CD4-positive, alpha-beta memory T cell (primary cell): ENCODE measurements at regions not wholly inside any gene's neighbourhood (a gene's known extent, or its start where the extent isn't known, plus 50 kb on each side); places are given as distances from the start of the nearest gene placed in this dataset.
"Not testable (repeated sequence)": the region's sequence is repeated elsewhere in the genome, so short reads cannot be mapped to it uniquely, and the experiment has no call there.

Experiments used
- CTCF ChIA-PET: fragments of 350-600 bp; sonication (Branson Sonifier 250); formaldehyde crosslinking; loops from one replicate; lab custom pipeline; 2021; ENCODE audit warnings: inconsistent platforms; ENCODE audit not compliant: partially characterized antibody; lab: Charles Lee
- POLR2A ChIA-PET: fragments of 350-600 bp; sonication (Branson Sonifier 250); formaldehyde crosslinking; loops from one replicate; lab custom pipeline; 2021; ENCODE audit not compliant: partially characterized antibody; lab: Charles Lee
- DNase-seq, 5 donors: peaks; one replicate each; pipeline versions ENCODE4 v3.0.0 to v3.0.0-alpha.2; 2020 to 2022; ENCODE audit warnings: mixed read lengths in 1 of 5
- H3K27ac ChIP-seq: one replicate; pipeline ENCODE4 v1.7.0; 2013; ENCODE audit warnings: low read depth, low read length
- H3K27me3 ChIP-seq: 2 replicates; pipeline ENCODE4 v1.7.0; 2013; ENCODE audit warnings: mild to moderate bottlenecking, low read length, moderate library complexity; ENCODE audit not compliant: insufficient read depth
- H3K36me3 ChIP-seq: 2 replicates; pipeline ENCODE4 v1.7.0; 2013; ENCODE audit warnings: mild to moderate bottlenecking, low read length, moderate library complexity; ENCODE audit not compliant: insufficient read depth
- H3K4me1 ChIP-seq: 2 replicates; pipeline ENCODE4 v1.7.0; 2013; ENCODE audit warnings: mild to moderate bottlenecking, low read length, moderate library complexity; ENCODE audit not compliant: insufficient read depth
- H3K4me3 ChIP-seq, 2 donors: one replicate each; pipeline ENCODE4 v1.7.0; 2013; ENCODE audit warnings: low read length in 2 of 2, mild to moderate bottlenecking in 1 of 2
- H3K9me3 ChIP-seq, 2 donors: one replicate each; pipeline ENCODE4 v1.7.0; 2013; ENCODE audit warnings: low read length in 2 of 2, control low read depth in 1 of 2; ENCODE audit not compliant: control insufficient read depth in 1 of 2
- H3K27ac Mint-ChIP-seq, 7 donors: one replicate each; pipeline ENCODE4 v1.8.0; 2020 to 2021; ENCODE audit warnings: mixed read lengths in 7 of 7, mild to moderate bottlenecking in 6 of 7, inconsistent platforms in 3 of 7, moderate library complexity in 3 of 7
- H3K27me3 Mint-ChIP-seq, 2 donors: one replicate each; pipeline ENCODE4 v1.8.0; 2020 to 2021; ENCODE audit warnings: mixed read lengths in 2 of 2
- H3K36me3 Mint-ChIP-seq, 2 donors: one replicate each; pipeline ENCODE4 v1.8.0; 2020 to 2021; ENCODE audit warnings: mixed read lengths in 2 of 2, inconsistent platforms in 1 of 2, mild to moderate bottlenecking in 1 of 2
- H3K4me1 Mint-ChIP-seq, 4 donors: one replicate each; pipeline ENCODE4 v1.8.0; 2020 to 2021; ENCODE audit warnings: mixed read lengths in 4 of 4, mild to moderate bottlenecking in 1 of 4
- H3K4me3 Mint-ChIP-seq, 8 donors: one replicate each; pipeline ENCODE4 v1.8.0; 2020 to 2021; ENCODE audit warnings: mixed read lengths in 8 of 8, mild to moderate bottlenecking in 7 of 8, moderate library complexity in 6 of 8, inconsistent platforms in 3 of 8
- H3K9me3 Mint-ChIP-seq, 8 donors: one replicate each; pipeline ENCODE4 v1.8.0; 2020 to 2021; ENCODE audit warnings: mixed read lengths in 8 of 8, mild to moderate bottlenecking in 5 of 8, inconsistent platforms in 3 of 8, moderate library complexity in 1 of 8
- intact Hi-C: fragments of 100-400 bp; cut with micrococcal nuclease; formaldehyde crosslinking; loops from one replicate; pipeline ENCODE4 v1.15.1; 2023

DNA sequence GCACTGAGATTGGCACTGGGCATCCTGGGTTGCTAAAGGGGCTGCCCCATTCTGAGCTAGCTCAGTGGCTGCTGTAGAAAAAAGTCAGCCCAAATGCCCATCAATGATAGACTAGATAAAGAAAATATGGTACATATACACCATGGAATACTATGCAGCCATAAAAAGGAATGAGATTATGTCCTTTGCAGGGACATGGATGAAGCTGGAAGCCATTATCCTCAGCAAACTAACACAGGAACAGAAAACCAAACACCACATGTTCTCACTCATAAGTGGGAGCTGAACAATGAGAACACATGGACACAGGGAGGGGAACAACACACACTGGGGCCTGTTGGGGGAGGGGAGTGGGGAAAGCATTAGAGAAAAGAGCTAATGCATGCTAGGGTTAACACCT, 185.3 kb upstream of the JUN start:
- H3K9me3 Mint-ChIP-seq, H3K27ac ChIP-seq: not testable (repeated sequence)

DNA sequence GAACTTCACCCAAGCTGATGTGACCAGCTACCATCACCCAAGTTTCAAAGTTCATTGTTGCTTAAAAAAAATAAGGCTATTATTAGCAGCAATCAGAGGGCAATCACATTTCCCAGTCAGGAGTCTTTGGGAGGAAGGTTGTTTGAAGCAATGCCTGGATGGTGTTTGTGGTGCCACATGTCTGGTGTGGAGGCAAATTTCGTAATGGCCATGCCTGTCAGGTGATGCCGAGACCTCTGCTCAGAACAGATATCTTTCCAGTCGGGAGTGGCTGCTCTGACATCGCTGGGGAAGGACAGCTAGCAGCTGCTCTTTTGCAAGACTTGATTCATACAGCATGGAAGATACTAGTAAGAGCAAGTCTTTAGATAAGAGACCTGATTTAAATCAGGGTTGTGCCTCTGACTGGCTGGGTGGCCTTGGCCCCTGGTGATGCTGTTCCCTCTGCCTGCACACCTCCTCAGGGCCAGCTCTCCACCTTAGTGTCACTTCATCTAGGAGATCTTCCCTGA, 187.8 kb upstream of the JUN start:
- H3K27ac ChIP-seq = no peak overlapping the region
- H3K27me3 ChIP-seq = no peaks in the 10 kb centered on the region
- CTCF ChIA-PET = interaction anchor here (0.7 kb wide), 1 partner anchor 35 kb away, joined by 3 read pairs; no protein-coding TSS in a partner anchor
- Mint-ChIP-seq H3K4me1 (peaks cover 19 to 35% (median 24%) of the 10 kb centered on the region in 4 donors), H3K27me3 (no peaks in the 10 kb centered on the region), H3K27ac (no peak overlapping the region), H3K4me3 (no peak overlapping the region), H3K36me3 (no peaks in the 10 kb centered on the region), H3K9me3 (no peaks in the 10 kb centered on the region)
- intact Hi-C loops = no loop called here
- POLR2A ChIA-PET = no interaction called here
- H3K36me3 ChIP-seq = no peaks in the 10 kb centered on the region
- H3K4me3 ChIP-seq = no peak overlapping the region
- peaks cover 25% of the 10 kb centered on the region for H3K4me1 ChIP-seq
- no peak for DNase-seq
- H3K9me3 ChIP-seq = no peaks in the 10 kb centered on the region

More for the DNA sequence above, 185.3 kb upstream of the JUN start:
- not testable (repeated sequence) for H3K27me3 ChIP-seq, H3K27me3 Mint-ChIP-seq, DNase-seq, H3K36me3 ChIP-seq, H3K4me3 ChIP-seq, H3K9me3 ChIP-seq, H3K36me3 Mint-ChIP-seq
- Mint-ChIP-seq H3K27ac (peak overlapping the region; percentile 10 to 96 (median 93)), H3K4me3 (peak overlapping the region in 3 of 8 donors; percentile 10 to 75 (median 58)), H3K4me1 (peaks cover 24 to 43% (median 31%) of the 10 kb centered on the region in 4 donors)
- ChIA-PET POLR2A (interaction anchor here (1.0 to 2.6 kb wide), 5 partner anchors 13 to 186 kb away, joined by 3 to 19 read pairs (median 3); partner anchors contain the start of gene JUN), CTCF (interaction anchor here (2.2 kb wide), 1 partner anchor 185 kb away, joined by 6 read pairs; the partner anchor contains the start of gene JUN)
- intact Hi-C loops = loop anchor here (2.0 kb wide), 1 partner anchor 20 kb away; no protein-coding TSS in a partner anchor
- peaks cover 35% of the 10 kb centered on the region for H3K4me1 ChIP-seq

DNA sequence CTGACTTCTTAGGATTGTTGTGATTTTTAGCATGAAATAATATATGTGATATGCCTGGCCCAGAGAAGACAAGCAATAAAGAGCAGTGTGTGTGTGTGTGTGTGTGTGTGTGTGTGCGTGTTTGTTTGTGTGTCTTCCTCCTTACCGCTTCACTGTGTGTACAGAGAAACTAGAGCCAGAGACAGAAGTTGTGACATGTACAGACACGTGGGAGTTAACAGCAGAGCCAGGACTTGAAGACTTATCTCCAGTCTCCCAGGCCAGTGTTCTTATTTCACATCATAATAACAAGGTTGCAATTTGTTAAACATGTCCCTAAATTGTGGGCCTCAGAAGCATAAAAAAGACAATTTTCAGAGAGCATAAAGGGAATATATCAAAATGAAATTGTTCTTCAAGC, 192.0 kb upstream of the JUN start:
- Mint-ChIP-seq H3K4me1 (peaks cover 12 to 20% (median 14%) of the 10 kb centered on the region in 4 donors), H3K27ac (no peak overlapping the region), H3K27me3 (no peaks in the 10 kb centered on the region), H3K36me3 (no peaks in the 10 kb centered on the region), H3K9me3 (no peaks in the 10 kb centered on the region), H3K4me3 (no peak overlapping the region)
- Histone ChIP-seq H3K27ac (no peak overlapping the region), H3K4me1 (peaks cover 13% of the 10 kb centered on the region), H3K36me3 (no peaks in the 10 kb centered on the region), H3K27me3 (no peaks in the 10 kb centered on the region), H3K4me3 (no peak overlapping the region), H3K9me3 (no peaks in the 10 kb centered on the region)
- intact Hi-C loops = no loop called here
- POLR2A ChIA-PET = no interaction called here
- no peak for DNase-seq
- CTCF ChIA-PET = no interaction called here

DNA sequence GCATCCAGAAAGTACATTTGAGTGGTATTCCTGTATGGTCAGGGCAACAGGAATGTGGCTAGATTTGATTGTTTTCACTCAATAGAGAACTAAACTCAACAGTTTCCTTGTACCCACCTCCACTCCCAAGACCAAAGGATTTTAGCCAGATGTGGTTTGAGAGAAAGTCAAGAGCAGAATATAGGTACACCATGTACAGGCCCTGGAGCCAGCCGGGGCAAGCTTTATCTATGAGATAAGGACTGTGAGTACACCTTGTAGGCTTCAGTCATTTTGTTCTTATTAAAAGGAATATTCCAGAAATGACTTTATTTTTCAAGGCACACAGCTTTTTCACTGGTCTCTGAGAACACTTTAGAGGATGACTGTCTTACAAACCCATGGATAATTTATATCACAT, 192.4 kb upstream of the JUN start:
- Histone ChIP-seq H3K4me1 (peaks cover 13% of the 10 kb centered on the region), H3K36me3 (no peaks in the 10 kb centered on the region), H3K4me3 (no peak overlapping the region), H3K9me3 (no peaks in the 10 kb centered on the region), H3K27ac (no peak overlapping the region), H3K27me3 (no peaks in the 10 kb centered on the region)
- H3K4me3 Mint-ChIP-seq = no peak overlapping the region
- H3K4me1 Mint-ChIP-seq = peaks cover 12 to 17% (median 14%) of the 10 kb centered on the region in 4 donors
- no peak for DNase-seq
- H3K27ac Mint-ChIP-seq = no peak overlapping the region
- H3K36me3 Mint-ChIP-seq = no peaks in the 10 kb centered on the region
- CTCF ChIA-PET = no interaction called here
- H3K9me3 Mint-ChIP-seq = no peaks in the 10 kb centered on the region
- no peaks in the 10 kb centered on the region for H3K27me3 Mint-ChIP-seq
- POLR2A ChIA-PET = no interaction called here
- intact Hi-C loops = no loop called here

DNA sequence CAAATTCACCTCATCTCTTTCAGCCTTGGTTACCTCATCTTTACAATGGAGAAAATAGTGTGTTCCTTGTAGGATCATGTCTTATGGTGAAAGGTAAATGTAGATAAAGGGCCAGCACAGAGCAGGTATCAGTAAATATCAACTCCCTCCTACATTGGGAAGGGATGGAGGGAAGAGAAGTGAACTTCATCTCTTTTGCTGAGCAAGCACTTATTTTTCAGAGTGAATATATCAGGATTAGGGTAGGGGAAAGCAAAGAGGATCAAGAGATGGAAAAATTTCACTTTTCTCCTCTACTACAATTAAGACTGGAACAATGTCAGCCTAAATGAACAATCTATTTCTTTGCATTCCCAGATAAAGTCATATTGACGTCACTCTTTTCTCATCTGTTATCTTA, 193.8 kb upstream of the JUN start:
- H3K9me3 Mint-ChIP-seq = no peaks in the 10 kb centered on the region
- Histone ChIP-seq H3K4me3 (no peak overlapping the region), H3K9me3 (no peaks in the 10 kb centered on the region), H3K4me1 (peaks cover 13% of the 10 kb centered on the region), H3K36me3 (no peaks in the 10 kb centered on the region), H3K27ac (no peak overlapping the region), H3K27me3 (no peaks in the 10 kb centered on the region)
- no peaks in the 10 kb centered on the region for H3K36me3 Mint-ChIP-seq
- H3K4me1 Mint-ChIP-seq = peaks cover 12 to 17% (median 13%) of the 10 kb centered on the region in 4 donors
- H3K4me3 Mint-ChIP-seq = no peak overlapping the region
- ChIA-PET POLR2A (interaction anchor here (1.0 kb wide), 1 partner anchor 21 kb away, joined by 3 read pairs; no protein-coding TSS in a partner anchor), CTCF (no interaction called here)
- H3K27ac Mint-ChIP-seq = no peak overlapping the region
- no peaks in the 10 kb centered on the region for H3K27me3 Mint-ChIP-seq
- intact Hi-C loops = no loop called here
- DNase-seq = no peak

DNA sequence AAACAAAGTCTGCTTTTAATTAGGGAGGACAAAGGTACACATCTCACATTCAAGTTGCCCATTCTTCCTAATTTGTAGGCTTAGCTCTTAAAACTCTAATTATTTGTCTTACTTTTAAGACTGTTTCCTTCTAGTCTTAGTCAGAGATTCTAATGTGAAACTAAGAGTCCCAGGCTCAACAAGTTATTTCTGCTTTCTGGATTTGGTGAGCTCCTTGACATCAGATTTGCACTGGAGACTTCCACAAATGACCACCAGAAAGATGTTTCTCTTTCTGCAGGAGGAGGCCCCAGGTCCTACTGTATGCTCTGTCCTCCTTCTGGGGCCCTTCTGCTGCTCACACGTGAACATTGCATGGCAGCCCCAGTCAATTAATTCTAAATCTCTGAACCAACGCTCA, 194.2 kb upstream of the JUN start:
- Histone ChIP-seq H3K4me1 (peaks cover 13% of the 10 kb centered on the region), H3K9me3 (no peaks in the 10 kb centered on the region), H3K27ac (no peak overlapping the region), H3K4me3 (no peak overlapping the region), H3K36me3 (no peaks in the 10 kb centered on the region), H3K27me3 (no peaks in the 10 kb centered on the region)
- no peak for DNase-seq
- H3K4me1 Mint-ChIP-seq = peaks cover 12 to 17% (median 13%) of the 10 kb centered on the region in 4 donors
- ChIA-PET POLR2A (interaction anchor here (1.0 kb wide), 1 partner anchor 21 kb away, joined by 3 read pairs; no protein-coding TSS in a partner anchor), CTCF (no interaction called here)
- H3K27ac Mint-ChIP-seq = no peak overlapping the region
- H3K4me3 Mint-ChIP-seq = no peak overlapping the region
- H3K9me3 Mint-ChIP-seq = no peaks in the 10 kb centered on the region
- intact Hi-C loops = no loop called here
- H3K27me3 Mint-ChIP-seq = no peaks in the 10 kb centered on the region
- no peaks in the 10 kb centered on the region for H3K36me3 Mint-ChIP-seq

DNA sequence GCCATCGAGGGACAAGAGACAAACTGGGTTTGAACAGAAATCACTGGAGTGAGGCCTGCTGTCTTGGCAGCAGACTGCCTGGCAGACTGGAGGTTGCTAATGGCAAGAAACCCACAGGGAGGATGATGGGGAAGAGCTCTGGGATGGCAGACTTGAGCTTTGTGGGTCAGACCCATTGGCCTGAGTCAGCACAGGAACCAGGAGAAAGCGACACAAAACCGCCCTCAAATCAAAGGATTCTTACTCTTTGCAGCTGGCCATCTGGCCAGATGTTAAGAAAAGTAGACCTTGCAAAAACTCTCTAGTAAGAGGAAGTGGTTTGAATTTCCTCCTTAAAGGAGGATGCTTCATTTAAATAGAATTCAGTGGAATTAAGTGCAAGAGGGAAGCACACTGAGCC, 195.2 kb upstream of the JUN start:
- DNase-seq = no peak
- H3K27ac Mint-ChIP-seq = peak overlapping the region in 1 of 7 donors; percentile 12
- POLR2A ChIA-PET = no interaction called here

More for the DNA sequence above, 195.2 kb upstream of the JUN start:
- Histone ChIP-seq H3K4me1 (peaks cover 13% of the 10 kb centered on the region), H3K27ac (no peak overlapping the region), H3K27me3 (no peaks in the 10 kb centered on the region), H3K9me3 (no peaks in the 10 kb centered on the region), H3K36me3 (no peaks in the 10 kb centered on the region), H3K4me3 (no peak overlapping the region)
- Mint-ChIP-seq H3K4me3 (peak overlapping the region in 4 of 8 donors; percentile 31 to 68 (median 54)), H3K9me3 (peaks cover 0 to 1% (median 0%) of the 10 kb centered on the region in 8 donors), H3K36me3 (no peaks in the 10 kb centered on the region), H3K4me1 (peaks cover 12 to 17% (median 15%) of the 10 kb centered on the region in 4 donors), H3K27me3 (no peaks in the 10 kb centered on the region)
- intact Hi-C loops = no loop called here
- CTCF ChIA-PET = interaction anchor here (1.7 kb wide), 1 partner anchor 13 kb away, joined by 4 read pairs; no protein-coding TSS in a partner anchor
